ENCODE measurements at regions not wholly inside any gene's neighbourhood (a gene's known extent, or its start where the extent isn't known, plus 50 kb on each side); places are given as distances from the start of the nearest gene placed in this dataset.

DNA sequence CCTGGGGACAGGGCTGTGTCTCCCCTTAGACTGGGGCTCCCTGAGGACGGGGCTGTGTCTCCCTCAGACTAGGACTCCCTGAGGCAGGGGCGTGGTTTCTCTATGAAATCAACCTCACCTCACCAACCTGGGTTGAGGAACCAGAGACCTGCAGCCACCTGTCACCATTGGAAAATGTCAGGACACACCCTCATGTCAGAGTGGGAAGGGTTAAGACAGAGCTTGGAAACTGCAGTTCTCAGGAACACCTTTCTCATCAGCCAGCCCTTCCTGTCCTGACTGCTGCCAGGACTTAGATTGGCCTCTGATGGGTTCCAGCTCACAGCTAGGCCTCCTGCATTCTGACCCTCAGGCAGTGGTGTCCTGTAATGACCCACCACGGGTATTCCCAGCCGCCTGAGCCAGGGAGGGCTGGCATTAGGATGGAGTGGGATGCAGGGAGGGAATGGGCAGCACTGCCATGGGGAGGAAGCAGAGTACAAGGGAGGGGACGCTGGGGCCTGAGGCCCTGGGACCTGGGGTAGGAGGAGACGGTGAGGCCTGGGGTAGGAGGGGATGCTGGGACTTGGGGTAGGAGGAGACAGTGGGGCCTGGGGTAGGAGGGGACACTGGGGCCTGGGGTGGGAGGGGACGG lies 76.3 kb downstream of the MRPL14 start:
- Histone ChIP-seq H3K27ac (ENCODE audit: low read length in 2 of 2) (no peak overlapping the region), H3K4me3 (ENCODE audit: control extremely low read depth in 1 of 5, extremely low read depth in 1 of 5, insufficient read depth in 1 of 5, low read depth in 2 of 5, low read length in 4 of 5) (no peak overlapping the region), H3K4me2 (replicated peaks; ENCODE audit: low read depth, low read length, poor library complexity, severe bottlenecking) (no peak overlapping the region), H3K9ac (ENCODE audit: low read length) (no peak overlapping the region), H4K20me1 (ENCODE audit: control insufficient read depth, insufficient read depth, low read length, poor library complexity, severe bottlenecking) (no peaks in the 10 kb centered on the region), H3K4me1 (ENCODE audit: control insufficient read depth in 2 of 2, insufficient read depth in 2 of 2, low read length in 2 of 2) (no peaks in the 10 kb centered on the region), H3K36me3 (replicated peaks in 1 of 2; ENCODE audit: control extremely low read depth in 1 of 2, control insufficient read depth in 1 of 2, extremely low read depth in 1 of 2, insufficient read depth in 2 of 2, low read length in 1 of 2) (no peaks in the 10 kb centered on the region), H3K9me3 (ENCODE audit: control extremely low read depth in 1 of 3, control insufficient read depth in 2 of 3, insufficient read depth in 1 of 3, low read length in 2 of 3) (peaks cover 0 to 3% (median 0%) of the 10 kb centered on the region in 3 donors), H3K27me3 (replicated peaks in 1 of 4; ENCODE audit: control extremely low read depth in 1 of 4, control insufficient read depth in 3 of 4, insufficient read depth in 4 of 4, low read length in 3 of 4) (peaks cover 0 to 6% (median 0%) of the 10 kb centered on the region in 4 experiments), H2AFZ (ENCODE audit: insufficient read depth, low read depth, low read length, poor library complexity, severe bottlenecking) (no peak overlapping the region), H3K79me2 (ENCODE audit: control insufficient read depth, insufficient read depth, low read length) (no peaks in the 10 kb centered on the region)
- Mint-ChIP-seq H3K4me3 (no peak overlapping the region), H3K27me3 (peaks cover 21% of the 10 kb centered on the region), H3K27ac (no peak overlapping the region), H3K4me1 (no peaks in the 10 kb centered on the region), H3K9me3 (ENCODE audit: insufficient read depth) (no peaks in the 10 kb centered on the region)
- intact Hi-C loops (cut with micrococcal nuclease): no loop called here
- no peak for ATAC-seq (ENCODE audit: low read depth)
- ChIA-PET CTCF (interaction anchor here (1.4 kb wide), 2 partner anchors 28 to 326 kb away, joined by 3 to 4 read pairs; no protein-coding TSS in a partner anchor), POLR2A (no interaction called here)
- no peak for DNase-seq
- whole genome bisulfite sequencing (ENCODE audit: insufficient coverage): 89% methylated on average over 6 of the region's 7 CpGs
- TF ChIP-seq, protein P1, sequence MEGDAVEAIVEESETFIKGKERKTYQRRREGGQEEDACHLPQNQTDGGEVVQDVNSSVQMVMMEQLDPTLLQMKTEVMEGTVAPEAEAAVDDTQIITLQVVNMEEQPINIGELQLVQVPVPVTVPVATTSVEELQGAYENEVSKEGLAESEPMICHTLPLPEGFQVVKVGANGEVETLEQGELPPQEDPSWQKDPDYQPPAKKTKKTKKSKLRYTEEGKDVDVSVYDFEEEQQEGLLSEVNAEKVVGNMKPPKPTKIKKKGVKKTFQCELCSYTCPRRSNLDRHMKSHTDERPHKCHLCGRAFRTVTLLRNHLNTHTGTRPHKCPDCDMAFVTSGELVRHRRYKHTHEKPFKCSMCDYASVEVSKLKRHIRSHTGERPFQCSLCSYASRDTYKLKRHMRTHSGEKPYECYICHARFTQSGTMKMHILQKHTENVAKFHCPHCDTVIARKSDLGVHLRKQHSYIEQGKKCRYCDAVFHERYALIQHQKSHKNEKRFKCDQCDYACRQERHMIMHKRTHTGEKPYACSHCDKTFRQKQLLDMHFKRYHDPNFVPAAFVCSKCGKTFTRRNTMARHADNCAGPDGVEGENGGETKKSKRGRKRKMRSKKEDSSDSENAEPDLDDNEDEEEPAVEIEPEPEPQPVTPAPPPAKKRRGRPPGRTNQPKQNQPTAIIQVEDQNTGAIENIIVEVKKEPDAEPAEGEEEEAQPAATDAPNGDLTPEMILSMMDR (IDR thresholded peaks at IDR 0.05): no peak
- no peak for TF ChIP-seq EZH2 (IDR thresholded peaks at IDR 0.05; ENCODE audit: borderline replicate concordance, insufficient read depth, low read depth, low read length, poor library complexity, severe bottlenecking)

DNA sequence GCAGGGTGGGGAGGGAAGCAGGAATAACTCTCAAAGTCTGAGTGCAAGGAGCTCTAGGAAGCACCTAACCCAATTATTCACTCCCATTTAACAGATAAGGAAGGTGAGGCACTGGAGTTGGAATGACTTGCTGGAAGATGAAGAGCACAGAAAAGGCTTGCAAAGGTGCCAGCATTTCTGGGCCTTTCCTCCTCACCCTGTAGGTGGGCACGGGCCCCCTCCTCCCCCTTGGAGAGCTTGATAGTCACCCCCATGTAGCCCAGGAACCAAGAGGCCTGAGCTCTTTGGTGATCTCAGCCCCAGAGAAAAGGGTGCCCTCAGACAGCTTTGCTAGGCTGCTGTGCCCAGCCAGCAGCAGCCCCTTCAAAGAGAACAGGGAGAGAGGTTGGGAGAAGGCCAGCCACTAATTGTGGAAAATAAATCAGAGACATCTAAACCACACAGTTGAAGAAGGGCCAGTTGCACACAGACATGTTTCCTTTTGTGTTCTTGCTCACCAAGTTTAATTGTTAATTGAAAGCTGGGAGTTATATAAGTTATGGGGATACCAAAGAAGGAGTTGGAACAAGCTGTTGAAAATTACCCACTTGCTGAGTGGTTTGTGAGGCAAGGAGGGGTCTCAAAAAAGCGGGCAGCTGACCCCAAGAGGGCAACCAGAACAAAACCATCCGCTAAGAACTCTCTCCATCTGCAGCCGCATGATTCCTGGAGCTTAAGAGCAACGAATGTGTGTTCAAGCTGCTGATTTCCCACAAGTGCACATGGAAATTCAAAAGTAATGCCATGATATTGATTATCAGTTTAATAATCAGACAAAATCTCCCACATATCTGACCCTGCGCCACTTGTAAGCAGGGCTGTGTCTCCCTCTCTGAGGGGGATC lies 77.0 kb downstream of the MRPL14 start:
- no peak overlapping the region for H3K4me2 ChIP-seq (replicated peaks; ENCODE audit: low read depth, low read length, poor library complexity, severe bottlenecking)
- H3K36me3 ChIP-seq (replicated peaks in 1 of 2; ENCODE audit: control extremely low read depth in 1 of 2, control insufficient read depth in 1 of 2, extremely low read depth in 1 of 2, insufficient read depth in 2 of 2, low read length in 1 of 2): no peaks in the 10 kb centered on the region
- Mint-ChIP-seq H3K9me3 (ENCODE audit: insufficient read depth) (no peaks in the 10 kb centered on the region), H3K4me3 (no peak overlapping the region), H3K27me3 (peaks cover 19% of the 10 kb centered on the region), H3K4me1 (no peaks in the 10 kb centered on the region), H3K27ac (no peak overlapping the region)
- POLR2A ChIA-PET: no interaction called here
- H3K27me3 ChIP-seq (replicated peaks in 1 of 4; ENCODE audit: control extremely low read depth in 1 of 4, control insufficient read depth in 3 of 4, insufficient read depth in 4 of 4, low read length in 3 of 4): peaks cover 0 to 6% (median 0%) of the 10 kb centered on the region in 4 experiments
- intact Hi-C loops (cut with micrococcal nuclease): no loop called here
- no peak overlapping the region for H3K27ac ChIP-seq (ENCODE audit: low read length in 2 of 2)
- peaks cover 0 to 3% (median 0%) of the 10 kb centered on the region in 3 donors for H3K9me3 ChIP-seq (ENCODE audit: control extremely low read depth in 1 of 3, control insufficient read depth in 2 of 3, insufficient read depth in 1 of 3, low read length in 2 of 3)
- H3K4me3 ChIP-seq (ENCODE audit: control extremely low read depth in 1 of 5, extremely low read depth in 1 of 5, insufficient read depth in 1 of 5, low read depth in 2 of 5, low read length in 4 of 5): no peak overlapping the region
- CTCF ChIA-PET: interaction anchor here (1.4 kb wide), 2 partner anchors 29 to 325 kb away, joined by 3 to 4 read pairs; no protein-coding TSS in a partner anchor
- 75% methylated on average over 5 of the region's 6 CpGs for WGBS (ENCODE audit: insufficient coverage)
- no peak overlapping the region for H2AFZ ChIP-seq (ENCODE audit: insufficient read depth, low read depth, low read length, poor library complexity, severe bottlenecking)
- DNase-seq: no peak
- H3K9ac ChIP-seq (ENCODE audit: low read length): no peak overlapping the region
- no peaks in the 10 kb centered on the region for H3K4me1 ChIP-seq (ENCODE audit: control insufficient read depth in 2 of 2, insufficient read depth in 2 of 2, low read length in 2 of 2)
- no peak for TF ChIP-seq EZH2 (IDR thresholded peaks at IDR 0.05; ENCODE audit: borderline replicate concordance, insufficient read depth, low read depth, low read length, poor library complexity, severe bottlenecking)
- TF ChIP-seq, protein P1 (IDR thresholded peaks at IDR 0.05): no peak
- no peak for ATAC-seq (ENCODE audit: low read depth)
- no peaks in the 10 kb centered on the region for H3K79me2 ChIP-seq (ENCODE audit: control insufficient read depth, insufficient read depth, low read length)
- H4K20me1 ChIP-seq (ENCODE audit: control insufficient read depth, insufficient read depth, low read length, poor library complexity, severe bottlenecking): no peaks in the 10 kb centered on the region

All from B cell (primary cell).